Left lung (tissue), 4 donors: ENCODE measurements at regions not wholly inside any gene's neighbourhood (a gene's known extent, or its start where the extent isn't known, plus 50 kb on each side); places are given as distances from the start of the nearest gene placed in this dataset.

Experiments used
- ATAC-seq: fragments of 200-7000 bp; cut with Tn5 transposase; one replicate; pipeline ENCODE4 v1.9.1; 2020; ENCODE audit warnings: moderate library complexity
- DNase-seq, 4 donors: peaks; one replicate each; pipeline ENCODE4 v3.0.0-alpha.2; 2013 to 2020
- H3K27ac ChIP-seq, 2 donors: fragments of 200-600 bp; sonication (generic) in 1 of 2; one replicate each; pipeline versions ENCODE4 v1.5.0 to v1.8.0; 2020 to 2021
- H3K27me3 ChIP-seq, 2 donors: fragments of 200-600 bp; sonication (generic) in 1 of 2; one replicate each; pipeline versions ENCODE4 v1.5.0 to v1.8.0; 2020 to 2021
- H3K36me3 ChIP-seq, 2 donors: fragments of 200-600 bp; sonication (generic) in 1 of 2; one replicate each; pipeline versions ENCODE4 v1.5.0 to v1.8.0; 2020 to 2021
- H3K4me1 ChIP-seq, 2 donors: fragments of 200-600 bp; one replicate each; pipeline ENCODE4 v1.8.0; 2021
- H3K4me3 ChIP-seq, 2 donors: fragments of 200-600 bp; sonication (generic) in 1 of 2; one replicate each; pipeline versions ENCODE4 v1.5.0 to v1.8.0; 2020 to 2021; ENCODE audit warnings: mild to moderate bottlenecking in 1 of 2
- H3K9me3 ChIP-seq, 2 donors: fragments of 200-600 bp; sonication (generic) in 1 of 2; one replicate each; pipeline versions ENCODE4 v1.5.0 to v1.8.0; 2020 to 2021
- CTCF ChIP-seq, 2 donors: fragments of 200-600 bp; sonication (generic) in 1 of 2; IDR thresholded peaks; one replicate each; pipeline versions ENCODE4 v1.5.0 to v1.8.0; 2021; ENCODE audit warnings: antibody characterized with exemption in 2 of 2
- intact Hi-C, 2 donors: fragments of 100-400 bp; cut with DNase I; formaldehyde crosslinking; loops; one replicate each; pipeline versions ENCODE4 v1.11.2 to v1.14.2; 2022
- donor health status: DM: no; HTN: yes; CAD: no.
- donor health status: DM: no; HTN: no; CAD: no.

GRCh38 chr9:129375845-129376244, 197.8 kb upstream of the IER5L start:
- H3K4me3 ChIP-seq, result no peak overlapping the region
- intact Hi-C loops, result no loop called here

GRCh38 chr9:129374651-129375050, 196.6 kb upstream of the IER5L start:
- no peaks in the 10 kb centered on the region for H3K4me1 ChIP-seq
- no peaks in the 10 kb centered on the region for H3K36me3 ChIP-seq
- H3K4me3 ChIP-seq, result no peak overlapping the region
- intact Hi-C loops, result no loop called here
- peaks cover 0 to 7% of the 10 kb centered on the region in 2 donors for H3K9me3 ChIP-seq
- no peaks in the 10 kb centered on the region for H3K27me3 ChIP-seq
- ATAC-seq (no peak), DNase-seq (no peak)
- no peak overlapping the region for H3K27ac ChIP-seq
- TF ChIP-seq CTCF (IDR thresholded peaks at IDR 0.05), result no peak

More at GRCh38 chr9:129375845-129376244, 197.8 kb upstream of the IER5L start:
- no peak for ATAC-seq
- no peak for DNase-seq
- H3K27me3 ChIP-seq, result no peaks in the 10 kb centered on the region
- no peaks in the 10 kb centered on the region for H3K36me3 ChIP-seq
- H3K4me1 ChIP-seq, result no peaks in the 10 kb centered on the region
- H3K9me3 ChIP-seq, result peaks cover 0 to under 1% of the 10 kb centered on the region in 2 donors
- H3K27ac ChIP-seq, result no peak overlapping the region
- no peak for TF ChIP-seq CTCF (IDR thresholded peaks at IDR 0.05)

- ATAC-seq, result no peak
- Histone ChIP-seq H3K36me3 (no peaks in the 10 kb centered on the region), H3K4me3 (no peak overlapping the region), H3K9me3 (peaks cover 0 to 11% of the 10 kb centered on the region in 2 donors), H3K27ac (no peak overlapping the region), H3K27me3 (no peaks in the 10 kb centered on the region), H3K4me1 (no peaks in the 10 kb centered on the region)
- no peak for DNase-seq
- TF ChIP-seq CTCF (IDR thresholded peaks at IDR 0.05), result no peak
- intact Hi-C loops, result no loop called here
These were observed 196.2 kb upstream of the IER5L start for GRCh38 chr9:129374231-129374630.

GRCh38 chr9:129373361-129373760, 195.3 kb upstream of the IER5L start:
- Histone ChIP-seq H3K9me3 (peaks cover 0 to 16% of the 10 kb centered on the region in 2 donors), H3K27me3 (no peaks in the 10 kb centered on the region), H3K27ac (no peak overlapping the region), H3K36me3 (no peaks in the 10 kb centered on the region), H3K4me3 (no peak overlapping the region), H3K4me1 (no peaks in the 10 kb centered on the region)
- intact Hi-C loops, result no loop called here
- no peak for DNase-seq
- no peak for ATAC-seq
- no peak for TF ChIP-seq CTCF (IDR thresholded peaks at IDR 0.05)

- H3K27me3 ChIP-seq, result no peaks in the 10 kb centered on the region
- no peak overlapping the region for H3K4me3 ChIP-seq
- no peak for TF ChIP-seq CTCF (IDR thresholded peaks at IDR 0.05)
- H3K36me3 ChIP-seq, result no peaks in the 10 kb centered on the region
- H3K4me1 ChIP-seq, result no peaks in the 10 kb centered on the region
- ATAC-seq, result no peak
- no peak overlapping the region for H3K27ac ChIP-seq
- intact Hi-C loops, result no loop called here
- DNase-seq, result no peak
- peaks cover 0 to 16% of the 10 kb centered on the region in 2 donors for H3K9me3 ChIP-seq
These were observed 192.7 kb upstream of the IER5L start for GRCh38 chr9:129370770-129371169.
